PC-3 (cell line): ENCODE measurements at regions not wholly inside any gene's neighbourhood (a gene's known extent, or its start where the extent isn't known, plus 50 kb on each side); places are given as distances from the start of the nearest gene placed in this dataset.

ENCODE experiments used
- EZH2 ChIP-seq: fragments of 300-600 bp; sonication (generic); IDR thresholded peaks from one replicate; pipeline ENCODE4 v1.6.1; 2017; ENCODE audit warnings: antibody characterized with exemption, mild to moderate bottlenecking, low read length; ENCODE audit not compliant: unreplicated experiment
- EZH2phosphoT487 ChIP-seq: fragments of 300-600 bp; sonication (generic); IDR thresholded peaks from 2 replicates; pipeline ENCODE4 v1.6.1; 2018; ENCODE audit warnings: mild to moderate bottlenecking, antibody characterized with exemption, low read length, borderline replicate concordance
- TF ChIP-seq, protein P1 (sequence below): fragments of 300-600 bp; sonication (generic); conservative IDR thresholded peaks from 2 replicates; pipeline ENCODE4 v1.5.1; 2017; ENCODE audit warnings: antibody characterized with exemption, low read depth, mild to moderate bottlenecking, low read length

DNA sequence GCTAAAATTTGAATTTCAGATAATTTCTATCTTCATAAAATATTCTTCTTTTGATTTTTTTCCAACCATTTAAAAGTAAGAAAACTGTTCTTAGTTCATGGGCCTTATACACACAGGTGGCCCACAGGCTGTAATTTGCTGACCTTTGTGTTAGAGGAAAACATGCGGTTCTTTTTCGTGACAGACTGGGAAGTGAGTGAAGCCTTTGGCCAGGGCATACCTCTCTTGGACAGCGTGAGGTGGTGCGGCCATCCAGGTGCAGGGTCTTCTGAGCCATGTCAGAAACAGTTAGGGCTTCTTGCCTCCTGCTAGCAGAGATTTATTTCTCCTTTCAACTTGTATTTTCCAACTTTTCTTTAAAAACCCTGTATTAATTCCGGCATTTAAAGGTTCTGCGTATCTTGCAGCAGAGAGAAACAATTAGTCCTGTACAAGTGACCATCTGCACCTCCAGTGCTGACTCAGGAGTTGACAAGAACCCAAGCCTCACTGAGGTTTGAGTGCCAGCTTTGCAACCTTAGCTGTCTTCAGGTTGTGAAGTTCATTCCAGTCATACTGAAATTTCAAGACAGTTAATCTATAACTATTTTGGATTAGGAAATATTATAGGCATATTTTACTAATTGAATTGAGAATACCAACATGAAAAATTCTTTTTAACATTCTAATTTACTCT is 177.8 kb downstream of the LY86 start:
- TF ChIP-seq EZH2 (no peak), EZH2phosphoT487 (no peak)
- TF ChIP-seq, protein P1, sequence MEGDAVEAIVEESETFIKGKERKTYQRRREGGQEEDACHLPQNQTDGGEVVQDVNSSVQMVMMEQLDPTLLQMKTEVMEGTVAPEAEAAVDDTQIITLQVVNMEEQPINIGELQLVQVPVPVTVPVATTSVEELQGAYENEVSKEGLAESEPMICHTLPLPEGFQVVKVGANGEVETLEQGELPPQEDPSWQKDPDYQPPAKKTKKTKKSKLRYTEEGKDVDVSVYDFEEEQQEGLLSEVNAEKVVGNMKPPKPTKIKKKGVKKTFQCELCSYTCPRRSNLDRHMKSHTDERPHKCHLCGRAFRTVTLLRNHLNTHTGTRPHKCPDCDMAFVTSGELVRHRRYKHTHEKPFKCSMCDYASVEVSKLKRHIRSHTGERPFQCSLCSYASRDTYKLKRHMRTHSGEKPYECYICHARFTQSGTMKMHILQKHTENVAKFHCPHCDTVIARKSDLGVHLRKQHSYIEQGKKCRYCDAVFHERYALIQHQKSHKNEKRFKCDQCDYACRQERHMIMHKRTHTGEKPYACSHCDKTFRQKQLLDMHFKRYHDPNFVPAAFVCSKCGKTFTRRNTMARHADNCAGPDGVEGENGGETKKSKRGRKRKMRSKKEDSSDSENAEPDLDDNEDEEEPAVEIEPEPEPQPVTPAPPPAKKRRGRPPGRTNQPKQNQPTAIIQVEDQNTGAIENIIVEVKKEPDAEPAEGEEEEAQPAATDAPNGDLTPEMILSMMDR = no peak
